ENCODE measurements at regions not wholly inside any gene's neighbourhood (a gene's known extent, or its start where the extent isn't known, plus 50 kb on each side); places are given as distances from the start of the nearest gene placed in this dataset.

- H3K9me3 ChIP-seq (ENCODE audit: control insufficient read depth, insufficient read depth, low read length), result 0 out of 2 replicates have a peak, but pooled peaks cover 2% of the 10 kb centered on the region
- no TSS peak for BruUV-seq (replicated peaks)
- no peak overlapping the region for H3K4me2 ChIP-seq (ENCODE audit: low read depth, low read length)
- no peak overlapping the region for H4K91ac ChIP-seq (ENCODE audit: insufficient read depth, low read depth, low read length)
- in situ Hi-C loops (cut with MboI; ENCODE audit: low sequenced_read_pairs) (no loop called here), intact Hi-C loops (cut with micrococcal nuclease) (no loop called here), dilution Hi-C loops (cut with HindIII; ENCODE audit: low sequenced_read_pairs, unreplicated experiment) (no loop called here)
- H2AK5ac ChIP-seq (ENCODE audit: low read depth, low read length), result no peak overlapping the region
- no peak overlapping the region for H3K9ac ChIP-seq (ENCODE audit: low read depth, low read length)
- H2BK5ac ChIP-seq (ENCODE audit: low read depth, low read length, poor library complexity, severe bottlenecking), result no peak overlapping the region
- no peak overlapping the region for H3K56ac ChIP-seq (ENCODE audit: extremely low read depth, insufficient read depth, low read length)
- H4K20me1 ChIP-seq (ENCODE audit: insufficient read depth, low read length), result no peaks in the 10 kb centered on the region
- H3K36me3 ChIP-seq (ENCODE audit: control insufficient read depth, insufficient read depth, low read length), result no peaks in the 10 kb centered on the region
- no peak overlapping the region for H4K8ac ChIP-seq (ENCODE audit: low read depth in 2 of 2, low read length in 2 of 2)
- DNase-seq (peak; percentile 25), ATAC-seq (ENCODE audit: low read depth) (no peak)
- no peak overlapping the region for H3K23ac ChIP-seq (ENCODE audit: low read depth, low read length)
- no peak overlapping the region for H2BK15ac ChIP-seq (ENCODE audit: low read depth, low read length)
- H3K14ac ChIP-seq (replicated peaks; ENCODE audit: low read depth, low read length), result no peak overlapping the region
- POLR2A ChIA-PET (ENCODE audit: unreplicated experiment), result no interaction called here
- no peak overlapping the region for H2BK20ac ChIP-seq (ENCODE audit: low read depth, low read length)
- no peak overlapping the region for H3K4ac ChIP-seq (ENCODE audit: low read depth, low read length)
- no peak overlapping the region for H3K4me3 ChIP-seq (ENCODE audit: insufficient read depth, low read depth, low read length)
- no peak for TF ChIP-seq POLR2A (IDR thresholded peaks at IDR 0.05; ENCODE audit: low read depth, low read length)
- H3K4me1 ChIP-seq (ENCODE audit: control insufficient read depth, insufficient read depth, low read length), result no peaks in the 10 kb centered on the region
- H3K27me3 ChIP-seq (ENCODE audit: control insufficient read depth, insufficient read depth, low read length), result no peaks in the 10 kb centered on the region
- H2BK120ac ChIP-seq (ENCODE audit: low read depth, low read length), result no peak overlapping the region
- H4K5ac ChIP-seq (ENCODE audit: low read depth, low read length), result no peak overlapping the region
- H3K27ac ChIP-seq (ENCODE audit: insufficient read depth, low read length), result no peak overlapping the region
- no peak overlapping the region for H2AK9ac ChIP-seq (replicated peaks; ENCODE audit: low read depth, low read length, poor library complexity)
- no peaks in the 10 kb centered on the region for H3K79me1 ChIP-seq (ENCODE audit: low read depth in 1 of 2, low read length in 2 of 2)
- no peaks in the 10 kb centered on the region for H3K9me1 ChIP-seq (ENCODE audit: insufficient read depth, low read length)
- WGBS, 2 experiments (ENCODE audit: extremely low coverage in 2 of 2, insufficient read length in 1 of 2), result no CpG with 5 or more reads among the region's 2 CpGs
- CTCF ChIA-PET, result no interaction called here
- no peak overlapping the region for H2AFZ ChIP-seq (replicated peaks; ENCODE audit: low read length, poor library complexity)
- no peak overlapping the region for H3K18ac ChIP-seq (ENCODE audit: low read depth, low read length)
Observed at GRCh38 chr13:62631619-62632018, 1216.0 kb upstream of the PCDH20 start.
